ENCODE measurements at regions not wholly inside any gene's neighbourhood (a gene's known extent, or its start where the extent isn't known, plus 50 kb on each side); places are given as distances from the start of the nearest gene placed in this dataset.
A peak's percentile ranks its signal among the peaks of the same experiment; 100 is the strongest.

- Histone ChIP-seq H3K27me3 (replicated peaks; ENCODE audit: control insufficient read depth, insufficient read depth, low read length) (no peaks in the 10 kb centered on the region; the same call in 1 of the 2 replicates), H3K4me3 (replicated peaks; ENCODE audit: low read depth, low read length) (no peak overlapping the region), H3K36me3 (ENCODE audit: control insufficient read depth, insufficient read depth, low read length) (no peaks in the 10 kb centered on the region)
- no peak for TF ChIP-seq CTCF (IDR thresholded peaks at IDR 0.05; ENCODE audit: insufficient read depth, low read length, poor library complexity, severe bottlenecking)
- peak; percentile 7 for DNase-seq (ENCODE audit: extremely low read depth, insufficient read length)
Observed at GRCh38 chr18:47558110-47558750, 306.8 kb upstream of the SKOR2 start.

GRCh38 chr18:47557160-47557559 is 305.7 kb upstream of the SKOR2 start:
- Histone ChIP-seq H3K27me3 (replicated peaks; ENCODE audit: control insufficient read depth, insufficient read depth, low read length) (no peaks in the 10 kb centered on the region; the same call in none of the 2 replicates), H3K36me3 (ENCODE audit: control insufficient read depth, insufficient read depth, low read length) (no peaks in the 10 kb centered on the region), H3K4me3 (replicated peaks; ENCODE audit: low read depth, low read length) (no peak overlapping the region)
- TF ChIP-seq CTCF (IDR thresholded peaks at IDR 0.05; ENCODE audit: insufficient read depth, low read length, poor library complexity, severe bottlenecking), result peak; percentile 7
- no peak for DNase-seq (ENCODE audit: extremely low read depth, insufficient read length)

GRCh38 chr18:47552783-47553182 is 301.3 kb upstream of the SKOR2 start:
- TF ChIP-seq CTCF (IDR thresholded peaks at IDR 0.05; ENCODE audit: insufficient read depth, low read length, poor library complexity, severe bottlenecking), result no peak
- Histone ChIP-seq H3K36me3 (ENCODE audit: control insufficient read depth, insufficient read depth, low read length) (no peaks in the 10 kb centered on the region), H3K4me3 (replicated peaks; ENCODE audit: low read depth, low read length) (no peak overlapping the region), H3K27me3 (replicated peaks; ENCODE audit: control insufficient read depth, insufficient read depth, low read length) (no peaks in the 10 kb centered on the region; the same call in none of the 2 replicates)
- no peak for DNase-seq (ENCODE audit: extremely low read depth, insufficient read length)

- H3K4me3 ChIP-seq (replicated peaks; ENCODE audit: low read depth, low read length), result no peak overlapping the region
- no peaks in the 10 kb centered on the region for H3K36me3 ChIP-seq (ENCODE audit: control insufficient read depth, insufficient read depth, low read length)
Observed at GRCh38 chr18:47550611-47551010, 299.2 kb upstream of the SKOR2 start.

GRCh38 chr18:47549021-47549540 is 297.6 kb upstream of the SKOR2 start:
- H3K36me3 ChIP-seq (ENCODE audit: control insufficient read depth, insufficient read depth, low read length), result no peaks in the 10 kb centered on the region
- peaks cover 3% of the 10 kb centered on the region for H3K27me3 ChIP-seq (replicated peaks; ENCODE audit: control insufficient read depth, insufficient read depth, low read length)
- TF ChIP-seq CTCF (IDR thresholded peaks at IDR 0.05; ENCODE audit: insufficient read depth, low read length, poor library complexity, severe bottlenecking), result no peak
- DNase-seq (ENCODE audit: extremely low read depth, insufficient read length), result no peak
- no peak overlapping the region for H3K4me3 ChIP-seq (replicated peaks; ENCODE audit: low read depth, low read length)

More at GRCh38 chr18:47550611-47551010, 299.2 kb upstream of the SKOR2 start:
- TF ChIP-seq CTCF (IDR thresholded peaks at IDR 0.05; ENCODE audit: insufficient read depth, low read length, poor library complexity, severe bottlenecking), result no peak
- peaks cover 3% of the 10 kb centered on the region for H3K27me3 ChIP-seq (replicated peaks; ENCODE audit: control insufficient read depth, insufficient read depth, low read length)
- no peak for DNase-seq (ENCODE audit: extremely low read depth, insufficient read length)
